ENCODE measurements at regions not wholly inside any gene's neighbourhood (a gene's known extent, or its start where the extent isn't known, plus 50 kb on each side); places are given as distances from the start of the nearest gene placed in this dataset.

GRCh38 chr20:16195671-16196070 lies 377.6 kb downstream of the KIF16B start:
- no peak for TF ChIP-seq ZBTB1 (CRISPR knock-in tag; IDR thresholded peaks at IDR 0.05; ENCODE audit: borderline replicate concordance, low read depth)
- no peak for TF ChIP-seq CHD1 (IDR thresholded peaks at IDR 0.05; ENCODE audit: low read length)
- TF ChIP-seq ZBTB26 (CRISPR knock-in tag; IDR thresholded peaks at IDR 0.05) = no peak
- TF ChIP-seq JUND (IDR thresholded peaks at IDR 0.05; ENCODE audit: borderline replicate concordance, low read depth, low read length) = no peak
- TF ChIP-seq JUND (tag; IDR thresholded peaks at IDR 0.05; ENCODE audit: borderline replicate concordance, low read depth, low read length) = no peak
- no peak for TF ChIP-seq CTCF (IDR thresholded peaks at IDR 0.05 in 2 of 3, conservative IDR thresholded peaks at IDR 0.05 in 1 of 3; ENCODE audit: insufficient read depth in 2 of 3, low read depth in 1 of 3, low read length in 3 of 3)
- TF ChIP-seq POLR2AphosphoS5 (IDR thresholded peaks at IDR 0.05; ENCODE audit: control insufficient read depth, insufficient read depth, low read depth, low read length) = no peak
- no peak for TF ChIP-seq EZH2 (IDR thresholded peaks at IDR 0.05; ENCODE audit: borderline replicate concordance, low read depth, low read length)
- no peak for TF ChIP-seq YY1 (IDR thresholded peaks at IDR 0.05; ENCODE audit: borderline replicate concordance in 1 of 3, control insufficient read depth in 1 of 3, extremely low read depth in 1 of 3, insufficient read depth in 3 of 3, insufficient read length in 1 of 3, insufficient replicate concordance in 2 of 3, low read depth in 1 of 3, low read length in 2 of 3)
- no peak for TF ChIP-seq RCOR1 (IDR thresholded peaks at IDR 0.05; ENCODE audit: borderline replicate concordance in 1 of 2, low read depth in 2 of 2, low read length in 2 of 2)
- TF ChIP-seq POLR2A (conservative IDR thresholded peaks at IDR 0.05) = no peak

All from K562 (cell line).